Liver (tissue), 8 donors: ENCODE measurements at regions not wholly inside any gene's neighbourhood (a gene's known extent, or its start where the extent isn't known, plus 50 kb on each side); places are given as distances from the start of the nearest gene placed in this dataset.

Source experiments
- DNase-seq: peaks from one replicate; pipeline ENCODE4 v3.0.0-alpha.2; 2017; ENCODE audit warnings: low spot score
- H3K27ac ChIP-seq, 2 donors: one replicate each; pipeline ENCODE4 v1.7.0; 2013; ENCODE audit warnings: inconsistent platforms in 2 of 2, low read length in 2 of 2, control low read depth in 1 of 2, low read depth in 1 of 2, mild to moderate bottlenecking in 1 of 2
- H3K27me3 ChIP-seq, 4 donors: one replicate each; pipeline versions ENCODE4 v1.6.1 to v1.7.0; 2013; ENCODE audit warnings: low read length in 3 of 4, inconsistent platforms in 1 of 4, mild to moderate bottlenecking in 1 of 4, moderate library complexity in 1 of 4; ENCODE audit not compliant: control insufficient read depth in 4 of 4, insufficient read depth in 4 of 4
- H3K36me3 ChIP-seq, 4 donors: one replicate each; pipeline versions ENCODE4 v1.6.1 to v1.7.0; 2013; ENCODE audit warnings: low read length in 3 of 4, mild to moderate bottlenecking in 3 of 4, low read depth in 1 of 4, moderate library complexity in 1 of 4; ENCODE audit not compliant: control insufficient read depth in 4 of 4, insufficient read depth in 3 of 4
- H3K4me1 ChIP-seq, 4 donors: one replicate each; pipeline versions ENCODE4 v1.6.1 to v1.7.0; 2013; ENCODE audit warnings: low read length in 3 of 4, mild to moderate bottlenecking in 3 of 4, moderate library complexity in 1 of 4; ENCODE audit not compliant: control insufficient read depth in 4 of 4, insufficient read depth in 4 of 4
- H3K4me3 ChIP-seq, 3 donors: one replicate each; pipeline versions ENCODE4 v1.6.1 to v1.7.0; 2013; ENCODE audit warnings: low read length in 3 of 3, control low read depth in 1 of 3, low read depth in 1 of 3, mild to moderate bottlenecking in 1 of 3
- H3K9ac ChIP-seq, 2 donors: one replicate each; pipeline ENCODE4 v1.7.0; 2013; ENCODE audit warnings: low read length in 2 of 2, mild to moderate bottlenecking in 2 of 2, moderate library complexity in 2 of 2, control low read depth in 1 of 2, low read depth in 1 of 2
- H3K9me3 ChIP-seq, 4 donors: one replicate each; pipeline versions ENCODE4 v1.6.1 to v1.7.0; 2013; ENCODE audit warnings: low read length in 3 of 4; ENCODE audit not compliant: control insufficient read depth in 4 of 4
- EGR1 ChIP-seq, 2 donors: IDR thresholded peaks; 2 replicates each; pipeline ENCODE4 v1.6.1; 2016 to 2018; ENCODE audit warnings: antibody characterized with exemption in 2 of 2, low read depth in 2 of 2
- FOXA2 ChIP-seq: IDR thresholded peaks from 2 replicates; pipeline ENCODE4 v1.6.1; 2016; ENCODE audit warnings: antibody characterized with exemption
- GABPA ChIP-seq, 2 donors: IDR thresholded peaks in 1 of 2; conservative IDR thresholded peaks in 1 of 2; 2 replicates each; pipeline ENCODE4 v1.6.1; 2016; ENCODE audit warnings: antibody characterized with exemption in 2 of 2, mild to moderate bottlenecking in 1 of 2, moderate library complexity in 1 of 2
- HNF4G ChIP-seq: IDR thresholded peaks from 2 replicates; pipeline ENCODE4 v1.6.1; 2016; ENCODE audit warnings: antibody characterized with exemption
- NR2F2 ChIP-seq: IDR thresholded peaks from 2 replicates; pipeline ENCODE4 v1.6.1; 2016; ENCODE audit warnings: antibody characterized with exemption
- RXRA ChIP-seq, 2 donors: IDR thresholded peaks; 2 replicates each; pipeline ENCODE4 v1.6.1; 2017 to 2018; ENCODE audit warnings: antibody characterized with exemption in 2 of 2, mild to moderate bottlenecking in 1 of 2
- SP1 ChIP-seq: IDR thresholded peaks from 2 replicates; pipeline ENCODE4 v1.6.1; 2018; ENCODE audit warnings: antibody characterized with exemption, mild to moderate bottlenecking
- TAF1 ChIP-seq: conservative IDR thresholded peaks from 2 replicates; pipeline ENCODE4 v1.6.1; 2016; ENCODE audit warnings: antibody characterized with exemption, mild to moderate bottlenecking
- YY1 ChIP-seq: IDR thresholded peaks from 2 replicates; pipeline ENCODE4 v1.6.1; 2016; ENCODE audit warnings: antibody characterized with exemption, mild to moderate bottlenecking
- WGBS: extraction: QIAGEN DNeasy Blood & Tissue Kit; methylation state at CpG from one replicate; pipeline ENCODE4 v1.1.7; 2013; 5-methylcytosine and 5-hydroxymethylcytosine counted together
- TF ChIP-seq, protein P1 (sequence below): IDR thresholded peaks from 2 replicates; pipeline ENCODE4 v1.6.1; 2016; ENCODE audit warnings: antibody characterized with exemption, mild to moderate bottlenecking
- TF ChIP-seq, protein P2 (sequence below): fragments of 150-350 bp; IDR thresholded peaks from 2 replicates; pipeline ENCODE4 v1.5.1; 2017; ENCODE audit warnings: improper control_type of control experiment, low read depth, low read length; ENCODE audit not compliant: missing input control
- TF ChIP-seq, protein P3 (sequence below): IDR thresholded peaks from 2 replicates; pipeline ENCODE4 v1.6.1; 2016; ENCODE audit warnings: antibody characterized with exemption
- TF ChIP-seq, protein P4 (sequence below): IDR thresholded peaks from 2 replicates; pipeline ENCODE4 v1.6.1; 2016; ENCODE audit warnings: antibody characterized with exemption
- donor health status: healthy.
- donor health status: healthy.
- donor health status: healthy.
- donor health status: healthy.
- donor health status: healthy.

DNA sequence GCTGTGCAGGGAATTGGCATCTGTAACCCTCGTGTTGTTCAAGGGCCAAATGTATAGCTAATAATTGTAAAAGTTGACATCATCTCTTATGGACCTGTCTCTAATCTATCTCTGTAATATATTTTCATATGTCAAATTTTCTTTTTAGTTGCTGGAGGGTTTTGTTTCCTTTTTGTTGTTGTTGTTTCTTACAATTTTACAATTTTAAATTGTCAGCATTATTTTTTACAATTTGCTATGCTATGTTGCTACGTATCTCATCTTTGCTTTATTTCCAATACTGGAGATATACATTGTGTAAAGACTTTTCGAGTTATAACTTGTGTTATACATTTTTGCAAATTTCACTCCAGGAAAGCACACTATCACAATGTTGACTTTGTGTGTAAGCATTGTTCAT is 290.2 kb upstream of the SP4 start:
- Histone ChIP-seq H3K27me3 (peaks cover 0 to 3% (median 0%) of the 10 kb centered on the region in 4 donors), H3K27ac (no peak overlapping the region), H3K9me3 (peaks cover 0 to 10% (median 3%) of the 10 kb centered on the region in 4 donors), H3K9ac (no peak overlapping the region), H3K4me3 (no peak overlapping the region), H3K4me1 (no peaks in the 10 kb centered on the region), H3K36me3 (no peaks in the 10 kb centered on the region)
- WGBS: 76% methylated on average over 3 of the region's 3 CpGs
- no peak for DNase-seq
- TF ChIP-seq, protein P1, sequence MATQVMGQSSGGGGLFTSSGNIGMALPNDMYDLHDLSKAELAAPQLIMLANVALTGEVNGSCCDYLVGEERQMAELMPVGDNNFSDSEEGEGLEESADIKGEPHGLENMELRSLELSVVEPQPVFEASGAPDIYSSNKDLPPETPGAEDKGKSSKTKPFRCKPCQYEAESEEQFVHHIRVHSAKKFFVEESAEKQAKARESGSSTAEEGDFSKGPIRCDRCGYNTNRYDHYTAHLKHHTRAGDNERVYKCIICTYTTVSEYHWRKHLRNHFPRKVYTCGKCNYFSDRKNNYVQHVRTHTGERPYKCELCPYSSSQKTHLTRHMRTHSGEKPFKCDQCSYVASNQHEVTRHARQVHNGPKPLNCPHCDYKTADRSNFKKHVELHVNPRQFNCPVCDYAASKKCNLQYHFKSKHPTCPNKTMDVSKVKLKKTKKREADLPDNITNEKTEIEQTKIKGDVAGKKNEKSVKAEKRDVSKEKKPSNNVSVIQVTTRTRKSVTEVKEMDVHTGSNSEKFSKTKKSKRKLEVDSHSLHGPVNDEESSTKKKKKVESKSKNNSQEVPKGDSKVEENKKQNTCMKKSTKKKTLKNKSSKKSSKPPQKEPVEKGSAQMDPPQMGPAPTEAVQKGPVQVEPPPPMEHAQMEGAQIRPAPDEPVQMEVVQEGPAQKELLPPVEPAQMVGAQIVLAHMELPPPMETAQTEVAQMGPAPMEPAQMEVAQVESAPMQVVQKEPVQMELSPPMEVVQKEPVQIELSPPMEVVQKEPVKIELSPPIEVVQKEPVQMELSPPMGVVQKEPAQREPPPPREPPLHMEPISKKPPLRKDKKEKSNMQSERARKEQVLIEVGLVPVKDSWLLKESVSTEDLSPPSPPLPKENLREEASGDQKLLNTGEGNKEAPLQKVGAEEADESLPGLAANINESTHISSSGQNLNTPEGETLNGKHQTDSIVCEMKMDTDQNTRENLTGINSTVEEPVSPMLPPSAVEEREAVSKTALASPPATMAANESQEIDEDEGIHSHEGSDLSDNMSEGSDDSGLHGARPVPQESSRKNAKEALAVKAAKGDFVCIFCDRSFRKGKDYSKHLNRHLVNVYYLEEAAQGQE: no peak
- TF ChIP-seq SP1 (no peak), FOXA2 (no peak), TAF1 (no peak), YY1 (no peak), HNF4G (no peak), EGR1 (IDR thresholded peaks at IDR 0.05; ENCODE audit: low read depth in 2 of 2) (no peak), RXRA (IDR thresholded peaks at IDR 0.05) (no peak), GABPA (IDR thresholded peaks at IDR 0.05 in 1 of 2, conservative IDR thresholded peaks at IDR 0.05 in 1 of 2) (no peak)
- TF ChIP-seq, protein P2, sequence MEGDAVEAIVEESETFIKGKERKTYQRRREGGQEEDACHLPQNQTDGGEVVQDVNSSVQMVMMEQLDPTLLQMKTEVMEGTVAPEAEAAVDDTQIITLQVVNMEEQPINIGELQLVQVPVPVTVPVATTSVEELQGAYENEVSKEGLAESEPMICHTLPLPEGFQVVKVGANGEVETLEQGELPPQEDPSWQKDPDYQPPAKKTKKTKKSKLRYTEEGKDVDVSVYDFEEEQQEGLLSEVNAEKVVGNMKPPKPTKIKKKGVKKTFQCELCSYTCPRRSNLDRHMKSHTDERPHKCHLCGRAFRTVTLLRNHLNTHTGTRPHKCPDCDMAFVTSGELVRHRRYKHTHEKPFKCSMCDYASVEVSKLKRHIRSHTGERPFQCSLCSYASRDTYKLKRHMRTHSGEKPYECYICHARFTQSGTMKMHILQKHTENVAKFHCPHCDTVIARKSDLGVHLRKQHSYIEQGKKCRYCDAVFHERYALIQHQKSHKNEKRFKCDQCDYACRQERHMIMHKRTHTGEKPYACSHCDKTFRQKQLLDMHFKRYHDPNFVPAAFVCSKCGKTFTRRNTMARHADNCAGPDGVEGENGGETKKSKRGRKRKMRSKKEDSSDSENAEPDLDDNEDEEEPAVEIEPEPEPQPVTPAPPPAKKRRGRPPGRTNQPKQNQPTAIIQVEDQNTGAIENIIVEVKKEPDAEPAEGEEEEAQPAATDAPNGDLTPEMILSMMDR: no peak

DNA sequence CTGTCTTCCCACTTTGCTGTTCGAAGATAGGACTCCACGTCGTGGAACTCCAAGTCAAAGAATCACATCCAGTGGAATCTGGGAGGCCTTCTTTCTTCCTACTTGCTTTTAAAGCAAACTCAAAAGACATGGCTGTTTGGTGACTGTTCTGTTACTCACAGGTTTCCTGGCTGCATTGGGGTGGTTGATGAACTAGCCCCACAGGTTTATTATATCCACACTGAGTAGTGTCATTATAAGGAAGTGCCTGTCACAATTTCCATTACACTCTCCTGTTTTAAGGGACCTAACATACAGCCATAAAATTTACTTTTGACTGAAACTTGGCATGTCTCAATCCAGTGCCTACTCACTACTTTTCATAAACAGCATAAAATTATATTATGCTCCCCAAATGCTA is 287.3 kb upstream of the SP4 start:
- H3K4me3 ChIP-seq: no peak overlapping the region
- peaks cover 0 to 2% (median under 1%) of the 10 kb centered on the region in 4 donors for H3K9me3 ChIP-seq

More for the DNA sequence above, 287.3 kb upstream of the SP4 start:
- WGBS: 76% methylated on average over 3 of the region's 3 CpGs
- Histone ChIP-seq H3K27ac (no peak overlapping the region), H3K9ac (no peak overlapping the region), H3K4me1 (no peaks in the 10 kb centered on the region), H3K36me3 (no peaks in the 10 kb centered on the region), H3K27me3 (peaks cover 0 to 7% (median 0%) of the 10 kb centered on the region in 4 donors)
- no peak for DNase-seq
- TF ChIP-seq GABPA (IDR thresholded peaks at IDR 0.05 in 1 of 2, conservative IDR thresholded peaks at IDR 0.05 in 1 of 2): no peak
- TF ChIP-seq, protein P3, sequence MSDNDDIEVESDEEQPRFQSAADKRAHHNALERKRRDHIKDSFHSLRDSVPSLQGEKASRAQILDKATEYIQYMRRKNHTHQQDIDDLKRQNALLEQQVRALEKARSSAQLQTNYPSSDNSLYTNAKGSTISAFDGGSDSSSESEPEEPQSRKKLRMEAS: no peak
- no peak for TF ChIP-seq NR2F2
- TF ChIP-seq, protein P4, sequence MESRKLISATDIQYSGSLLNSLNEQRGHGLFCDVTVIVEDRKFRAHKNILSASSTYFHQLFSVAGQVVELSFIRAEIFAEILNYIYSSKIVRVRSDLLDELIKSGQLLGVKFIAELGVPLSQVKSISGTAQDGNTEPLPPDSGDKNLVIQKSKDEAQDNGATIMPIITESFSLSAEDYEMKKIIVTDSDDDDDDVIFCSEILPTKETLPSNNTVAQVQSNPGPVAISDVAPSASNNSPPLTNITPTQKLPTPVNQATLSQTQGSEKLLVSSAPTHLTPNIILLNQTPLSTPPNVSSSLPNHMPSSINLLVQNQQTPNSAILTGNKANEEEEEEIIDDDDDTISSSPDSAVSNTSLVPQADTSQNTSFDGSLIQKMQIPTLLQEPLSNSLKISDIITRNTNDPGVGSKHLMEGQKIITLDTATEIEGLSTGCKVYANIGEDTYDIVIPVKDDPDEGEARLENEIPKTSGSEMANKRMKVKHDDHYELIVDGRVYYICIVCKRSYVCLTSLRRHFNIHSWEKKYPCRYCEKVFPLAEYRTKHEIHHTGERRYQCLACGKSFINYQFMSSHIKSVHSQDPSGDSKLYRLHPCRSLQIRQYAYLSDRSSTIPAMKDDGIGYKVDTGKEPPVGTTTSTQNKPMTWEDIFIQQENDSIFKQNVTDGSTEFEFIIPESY: no peak
